OCI-LY7 (cell line): ENCODE measurements at regions not wholly inside any gene's neighbourhood (a gene's known extent, or its start where the extent isn't known, plus 50 kb on each side); places are given as distances from the start of the nearest gene placed in this dataset.

Source experiments
- BruUV-seq: library from RNA; stranded (reverse); fragments of 400-500 nt; replicated peaks from 2 replicates; lab custom pipeline; 2021; lab: Mats Ljungman, UMichigan
- CTCF ChIA-PET: fragments of 300-600 bp; sonication (Branson Sonifier 250); formaldehyde crosslinking; loops from one replicate; lab custom pipeline; 2022; ENCODE audit warnings: antibody characterized with exemption; ENCODE audit not compliant: unreplicated experiment; lab: Charles Lee
- POLR2A ChIA-PET: fragments of 300-600 bp; sonication (Branson Sonifier 250); formaldehyde crosslinking; loops from one replicate; lab custom pipeline; 2022; ENCODE audit warnings: antibody characterized with exemption; lab: Charles Lee
- DNase-seq: peaks from one replicate; pipeline ENCODE4 v3.0.0-alpha.2; 2015; ENCODE audit warnings: low spot score
- H2AFZ ChIP-seq: fragments of 200-600 bp; sonication (generic), shearing (Covaris generic); 2 replicates; pipeline ENCODE4 v1.6.1; 2014; ENCODE audit warnings: mild to moderate bottlenecking, antibody characterized with exemption, low read length, moderate library complexity
- H3K27ac ChIP-seq: fragments of 200-600 bp; sonication (generic); 2 replicates; pipeline ENCODE4 v1.5.1; 2014; ENCODE audit warnings: mixed run types, low read depth, mild to moderate bottlenecking, moderate library complexity, low read length, inconsistent platforms; ENCODE audit not compliant: poor library complexity, severe bottlenecking
- H3K36me3 ChIP-seq: fragments of 200-600 bp; sonication (generic); 2 replicates; pipeline ENCODE4 v1.6.1; 2014; ENCODE audit warnings: mild to moderate bottlenecking, antibody characterized with exemption, low read length, moderate library complexity, mixed read lengths; ENCODE audit not compliant: insufficient read depth
- H3K4me1 ChIP-seq: fragments of 200-600 bp; sonication (generic); 2 replicates; pipeline ENCODE4 v1.5.1; 2014; ENCODE audit warnings: mild to moderate bottlenecking, low read length; ENCODE audit not compliant: insufficient read depth, poor library complexity, severe bottlenecking
- H3K4me2 ChIP-seq: fragments of 200-600 bp; sonication (generic); 2 replicates; pipeline ENCODE4 v1.6.1; 2014; ENCODE audit warnings: mild to moderate bottlenecking, low read length
- H3K4me3 ChIP-seq: fragments of 200-600 bp; sonication (generic); 2 replicates; pipeline ENCODE4 v1.5.1; 2014; ENCODE audit warnings: mild to moderate bottlenecking, low read depth, low read length; ENCODE audit not compliant: poor library complexity, severe bottlenecking
- H3K79me2 ChIP-seq: fragments of 200-600 bp; sonication (generic); 2 replicates; pipeline ENCODE4 v1.6.1; 2016; ENCODE audit warnings: low read depth, mild to moderate bottlenecking, low read length, moderate library complexity, mixed read lengths; ENCODE audit not compliant: insufficient read depth
- H3K9me2 ChIP-seq: fragments of 200-600 bp; sonication (generic); 2 replicates; pipeline ENCODE4 v1.6.1; 2016; ENCODE audit warnings: mild to moderate bottlenecking, low read length, mixed read lengths; ENCODE audit not compliant: insufficient read depth
- H3K9me3 ChIP-seq: fragments of 200-600 bp; sonication (generic); 2 replicates; pipeline ENCODE4 v1.6.1; 2014; ENCODE audit warnings: mild to moderate bottlenecking, mixed run types, low read length, mixed read lengths
- H4K20me1 ChIP-seq: fragments of 200-600 bp; sonication (generic); 2 replicates; pipeline ENCODE4 v1.6.1; 2014; ENCODE audit warnings: mild to moderate bottlenecking, antibody characterized with exemption, low read length, moderate library complexity, mixed read lengths; ENCODE audit not compliant: insufficient read depth
- EZH2phosphoT487 ChIP-seq: fragments of 200-600 bp; sonication (generic); IDR thresholded peaks from 2 replicates; pipeline ENCODE4 v1.6.1; 2018; ENCODE audit warnings: low read depth, borderline replicate concordance, mild to moderate bottlenecking, mixed run types, antibody characterized with exemption, low read length, moderate library complexity, mixed read lengths
- intact Hi-C: fragments of 100-400 bp; cut with micrococcal nuclease; formaldehyde crosslinking; loops from one replicate; pipeline ENCODE4 v1.10.0; 2022; ENCODE audit not compliant: unreplicated experiment
- TF ChIP-seq, protein P1 (sequence below): fragments of 200-600 bp; sonication (generic); conservative IDR thresholded peaks from 2 replicates; pipeline ENCODE4 v1.5.1; 2014; ENCODE audit warnings: mild to moderate bottlenecking, antibody characterized with exemption, low read length, moderate library complexity, mixed read lengths

GRCh38 chr5:58258984-58259684, 200.8 kb downstream of the PLK2 start:
- H3K9me3 ChIP-seq: no peaks in the 10 kb centered on the region
- no peaks in the 10 kb centered on the region for H4K20me1 ChIP-seq
- intact Hi-C loops: no loop called here
- no peak for TF ChIP-seq EZH2phosphoT487
- TF ChIP-seq, protein P1, sequence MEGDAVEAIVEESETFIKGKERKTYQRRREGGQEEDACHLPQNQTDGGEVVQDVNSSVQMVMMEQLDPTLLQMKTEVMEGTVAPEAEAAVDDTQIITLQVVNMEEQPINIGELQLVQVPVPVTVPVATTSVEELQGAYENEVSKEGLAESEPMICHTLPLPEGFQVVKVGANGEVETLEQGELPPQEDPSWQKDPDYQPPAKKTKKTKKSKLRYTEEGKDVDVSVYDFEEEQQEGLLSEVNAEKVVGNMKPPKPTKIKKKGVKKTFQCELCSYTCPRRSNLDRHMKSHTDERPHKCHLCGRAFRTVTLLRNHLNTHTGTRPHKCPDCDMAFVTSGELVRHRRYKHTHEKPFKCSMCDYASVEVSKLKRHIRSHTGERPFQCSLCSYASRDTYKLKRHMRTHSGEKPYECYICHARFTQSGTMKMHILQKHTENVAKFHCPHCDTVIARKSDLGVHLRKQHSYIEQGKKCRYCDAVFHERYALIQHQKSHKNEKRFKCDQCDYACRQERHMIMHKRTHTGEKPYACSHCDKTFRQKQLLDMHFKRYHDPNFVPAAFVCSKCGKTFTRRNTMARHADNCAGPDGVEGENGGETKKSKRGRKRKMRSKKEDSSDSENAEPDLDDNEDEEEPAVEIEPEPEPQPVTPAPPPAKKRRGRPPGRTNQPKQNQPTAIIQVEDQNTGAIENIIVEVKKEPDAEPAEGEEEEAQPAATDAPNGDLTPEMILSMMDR: no peak
- H3K4me1 ChIP-seq: no peaks in the 10 kb centered on the region
- no TSS peak for BruUV-seq
- H3K27ac ChIP-seq: no peak overlapping the region
- DNase-seq: no peak
- no peaks in the 10 kb centered on the region for H3K79me2 ChIP-seq
- H3K36me3 ChIP-seq: no peaks in the 10 kb centered on the region
- H3K4me3 ChIP-seq: no peak overlapping the region
- no peaks in the 10 kb centered on the region for H3K9me2 ChIP-seq
- ChIA-PET POLR2A (no interaction called here), CTCF (no interaction called here)
- no peak overlapping the region for H3K4me2 ChIP-seq
- H2AFZ ChIP-seq: no peak overlapping the region

DNA sequence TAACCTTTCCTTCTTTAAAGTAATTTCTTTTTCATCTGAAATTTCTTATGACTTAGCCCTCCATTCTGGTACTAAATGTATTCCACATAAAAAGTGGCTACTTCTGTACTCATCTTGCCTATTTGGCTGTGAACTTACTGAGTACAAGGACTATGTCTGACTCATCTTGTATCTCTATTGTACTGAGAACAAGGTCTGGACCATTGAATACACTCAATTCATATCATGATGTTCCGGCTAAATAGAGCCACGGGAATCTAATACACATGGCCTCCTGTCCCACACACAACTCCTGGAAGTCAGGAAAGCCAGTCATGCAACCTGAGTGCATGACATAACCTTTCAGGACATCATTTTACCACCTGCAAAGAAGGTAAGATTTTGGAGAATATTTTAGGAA, 203.9 kb downstream of the PLK2 start:
- no TSS peak for BruUV-seq
- Histone ChIP-seq H3K4me1 (no peaks in the 10 kb centered on the region), H3K27ac (no peak overlapping the region), H3K9me3 (no peaks in the 10 kb centered on the region), H4K20me1 (no peaks in the 10 kb centered on the region), H3K4me2 (no peak overlapping the region), H3K79me2 (no peaks in the 10 kb centered on the region), H3K36me3 (no peaks in the 10 kb centered on the region), H3K9me2 (no peaks in the 10 kb centered on the region), H2AFZ (no peak overlapping the region), H3K4me3 (no peak overlapping the region)
- ChIA-PET CTCF (no interaction called here), POLR2A (no interaction called here)
- no peak for DNase-seq
- intact Hi-C loops: no loop called here
- TF ChIP-seq EZH2phosphoT487: no peak
- TF ChIP-seq, protein P1: no peak

GRCh38 chr5:58255386-58255785, 204.5 kb downstream of the PLK2 start:
- Histone ChIP-seq H3K9me2 (no peaks in the 10 kb centered on the region), H3K27ac (no peak overlapping the region), H4K20me1 (no peaks in the 10 kb centered on the region), H3K4me3 (no peak overlapping the region), H2AFZ (no peak overlapping the region), H3K79me2 (no peaks in the 10 kb centered on the region), H3K9me3 (no peaks in the 10 kb centered on the region), H3K4me2 (no peak overlapping the region), H3K36me3 (no peaks in the 10 kb centered on the region), H3K4me1 (no peaks in the 10 kb centered on the region)
- POLR2A ChIA-PET: interaction anchor here (0.6 kb wide), 1 partner anchor 94 kb away, joined by 6 read pairs; no protein-coding TSS in a partner anchor
- intact Hi-C loops: no loop called here
- CTCF ChIA-PET: no interaction called here
- DNase-seq: no peak
- BruUV-seq: no TSS peak
- TF ChIP-seq, protein P1: no peak
- TF ChIP-seq EZH2phosphoT487: no peak
